NCI-H2107 treated with DMSO at 0.1 percent for 48 hours (cell line): ENCODE measurements at regions not wholly inside any gene's neighbourhood (a gene's known extent, or its start where the extent isn't known, plus 50 kb on each side); places are given as distances from the start of the nearest gene placed in this dataset.
"Not testable (repeated sequence)": the region's sequence is repeated elsewhere in the genome, so short reads cannot be mapped to it uniquely, and the experiment has no call there.

Experiments used
- DNase-seq: peaks from one replicate; lab custom pipeline; 2025; ENCODE audit not compliant: unreplicated experiment; lab: John Stamatoyannopoulos, UW

DNA sequence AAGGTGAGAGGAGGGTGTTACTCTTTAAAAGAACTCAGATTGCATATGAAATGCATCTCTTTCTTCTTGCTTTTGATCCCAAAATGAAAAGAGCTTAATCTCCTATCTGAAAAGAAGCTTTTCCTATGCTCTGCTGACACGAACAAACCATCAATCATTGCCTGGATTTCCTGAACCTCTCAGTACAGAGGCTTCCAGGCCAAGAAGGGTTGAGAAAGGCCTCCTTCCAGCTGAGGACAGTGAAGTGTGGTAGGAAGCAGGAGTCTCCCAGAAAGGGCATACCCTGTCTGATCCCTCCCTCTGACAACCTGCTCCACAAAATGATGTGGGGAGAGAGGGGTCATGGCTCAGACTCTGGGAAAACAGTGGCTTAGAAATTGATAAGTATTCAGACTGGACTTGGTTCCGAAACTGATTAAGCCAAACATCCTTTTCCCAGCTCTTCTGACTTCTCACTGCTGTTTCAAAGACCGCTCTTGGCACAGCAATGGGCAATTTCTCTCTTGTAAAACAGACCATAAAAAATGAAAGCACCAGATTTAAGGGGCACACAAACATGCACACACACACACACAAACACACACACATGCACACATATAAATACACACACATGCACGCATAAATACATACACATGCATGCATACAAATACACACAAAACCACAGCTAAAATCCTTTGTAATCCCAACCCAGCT, 310.3 kb downstream of the SIPA1L2 start:
- DNase-seq: no peak

DNA sequence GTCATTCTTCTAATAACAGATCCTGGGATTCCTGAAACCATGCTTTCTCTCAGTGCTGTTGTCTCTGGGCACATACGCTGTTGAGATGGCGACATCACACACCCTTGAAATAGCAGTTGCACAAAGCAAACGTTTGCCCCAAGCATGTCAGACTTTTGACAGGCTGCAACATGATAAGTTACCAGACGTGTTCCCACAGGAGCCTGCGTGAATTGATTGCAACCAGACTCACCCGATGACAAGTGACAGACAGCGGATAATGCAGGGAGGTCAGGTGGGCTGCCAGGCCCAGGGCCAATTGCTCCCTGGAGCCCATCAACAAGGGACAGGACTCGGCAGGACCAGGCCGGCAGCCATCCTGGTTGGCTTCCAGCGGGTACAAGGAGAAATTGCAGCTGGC, 310.9 kb downstream of the SIPA1L2 start:
- DNase-seq: no peak

- no peak for DNase-seq
Measured at GRCh38 chr1:232318143-232318542, 311.8 kb downstream of the SIPA1L2 start.

DNA sequence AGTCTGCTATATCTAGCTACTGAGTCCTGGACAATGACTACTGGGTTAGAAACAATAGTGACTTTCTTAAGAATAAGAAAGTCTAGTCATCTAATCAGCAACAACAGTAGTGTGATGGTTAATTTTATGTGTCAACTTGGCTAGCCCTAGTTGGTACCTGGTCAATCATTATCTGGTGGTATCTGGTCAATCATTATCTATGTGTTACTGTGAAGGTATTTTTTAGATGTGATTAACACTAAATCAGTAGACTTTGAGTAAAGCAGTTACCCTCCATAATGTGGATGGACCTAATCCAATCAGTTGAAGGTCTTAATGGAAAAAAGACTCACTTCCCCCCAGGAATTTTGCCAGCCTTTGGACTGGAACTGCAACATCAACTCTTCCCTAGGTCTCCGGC, 312.6 kb downstream of the SIPA1L2 start:
- DNase-seq: no peak

DNA sequence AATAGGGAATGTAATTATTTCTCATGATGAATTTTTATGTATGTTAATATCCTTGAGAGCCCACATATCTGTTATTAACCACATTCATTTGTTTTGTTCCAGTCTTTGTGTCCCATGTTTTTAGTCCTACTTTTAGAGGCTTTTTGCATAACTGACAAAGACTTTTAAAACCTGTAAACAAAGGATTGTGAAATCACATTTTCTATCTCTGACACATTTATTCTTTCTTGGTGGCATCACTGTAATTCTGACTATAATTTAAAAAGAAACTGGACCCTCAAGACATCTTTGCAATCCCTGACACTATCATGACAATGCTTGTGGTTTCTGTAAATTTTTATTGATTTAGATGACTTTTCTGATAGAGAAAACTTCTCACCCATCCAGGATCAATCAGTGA, 313.1 kb downstream of the SIPA1L2 start:
- no peak for DNase-seq

DNA sequence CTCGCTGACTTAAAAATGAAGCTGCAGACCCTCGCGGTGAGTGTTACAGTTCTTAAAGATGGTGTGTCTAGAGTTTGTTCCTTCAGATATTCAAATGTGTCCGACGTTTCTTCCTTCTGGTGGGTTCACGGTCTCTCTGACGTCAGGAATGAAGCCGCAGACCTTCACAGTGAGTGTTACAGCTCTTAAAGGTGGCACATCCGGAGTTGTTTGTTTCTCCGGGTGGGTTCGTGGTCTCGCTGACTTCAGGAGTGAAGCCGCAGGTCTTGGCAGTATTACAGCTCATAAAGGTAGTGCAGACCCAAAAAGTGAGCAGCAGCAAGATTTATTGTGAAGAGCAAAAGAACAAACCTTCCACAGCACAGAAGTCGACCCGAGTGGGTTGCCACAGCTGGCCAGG, 316.1 kb downstream of the SIPA1L2 start:
- DNase-seq: not testable (repeated sequence)

DNA sequence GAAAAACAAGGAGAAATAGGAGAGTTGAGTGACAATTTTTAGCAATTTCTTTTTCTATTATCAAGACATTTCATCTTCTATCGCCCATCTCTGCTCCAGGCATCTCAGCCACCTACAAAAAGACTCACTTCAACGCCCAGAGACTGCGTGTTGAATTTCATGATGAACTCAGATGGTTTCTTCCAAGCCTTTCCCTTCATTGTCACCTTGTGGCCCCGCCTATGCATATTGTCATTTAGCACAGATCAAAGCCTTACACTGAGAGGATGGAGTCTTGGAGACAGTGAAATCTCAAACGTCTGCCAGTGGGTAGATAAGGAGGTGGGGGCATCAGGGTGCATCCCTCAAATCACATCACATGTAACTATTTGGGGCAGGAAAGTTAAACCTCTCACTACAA, 319.4 kb downstream of the SIPA1L2 start:
- DNase-seq: no peak

GRCh38 chr1:232308616-232309015, 321.3 kb downstream of the SIPA1L2 start:
- no peak for DNase-seq

DNA sequence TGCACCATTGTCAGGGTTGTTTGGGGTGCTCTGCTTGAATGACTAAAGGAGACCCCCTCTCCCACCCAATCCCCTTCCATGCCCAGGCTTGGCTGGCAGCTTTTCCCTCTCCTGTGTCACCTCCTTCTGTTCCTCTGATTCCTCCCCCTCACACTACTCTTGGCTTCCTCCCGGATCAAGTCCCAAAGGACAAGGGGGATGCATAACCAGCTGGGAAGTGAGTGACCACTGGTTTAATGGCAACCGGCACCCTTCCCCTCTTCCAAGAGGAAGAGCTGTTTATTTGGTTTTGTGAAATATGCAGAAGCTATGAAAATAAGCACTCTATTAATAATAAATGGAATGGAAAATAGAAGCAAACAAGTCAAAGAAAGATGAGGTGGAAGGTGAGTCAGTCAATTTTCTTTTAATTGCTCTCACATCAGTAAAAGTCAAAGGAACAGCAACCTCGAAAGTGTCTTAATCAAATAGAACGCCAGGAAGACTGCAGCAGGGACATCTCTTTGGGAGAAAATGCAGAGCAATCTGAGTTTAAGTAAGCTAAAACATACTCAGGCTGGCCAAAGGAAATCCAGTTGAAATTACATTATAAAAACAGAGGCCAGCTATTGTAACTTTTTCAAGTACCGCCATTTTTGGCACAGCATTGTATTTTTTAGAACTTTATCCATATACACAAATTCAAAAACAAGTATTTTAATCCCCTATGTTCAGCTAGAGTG, 322.5 kb downstream of the SIPA1L2 start:
- DNase-seq: no peak

GRCh38 chr1:232306269-232306961, 323.5 kb downstream of the SIPA1L2 start:
- DNase-seq: no peak

DNA sequence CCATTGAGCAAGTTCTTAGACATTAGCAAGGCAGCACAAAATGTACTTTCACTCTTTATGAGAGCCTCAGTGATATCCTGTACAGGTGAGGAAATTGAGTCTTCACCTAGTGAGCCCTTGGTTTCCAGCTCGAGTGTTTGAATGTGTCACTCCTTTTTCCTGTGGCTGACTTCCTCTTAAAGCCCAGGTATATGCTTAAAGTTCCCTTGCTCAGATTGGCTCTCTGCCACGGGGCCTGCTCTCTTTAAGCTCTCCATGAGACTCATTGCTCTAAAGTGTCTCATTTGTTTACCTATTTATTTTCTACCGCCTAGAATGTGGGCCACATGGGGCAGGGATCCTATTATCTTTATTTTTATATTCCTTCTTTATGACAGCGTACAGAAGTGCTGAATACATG, 324.9 kb downstream of the SIPA1L2 start:
- peak; percentile 76 for DNase-seq

GRCh38 chr1:232303222-232303620, 326.7 kb downstream of the SIPA1L2 start:
- DNase-seq: no peak

DNA sequence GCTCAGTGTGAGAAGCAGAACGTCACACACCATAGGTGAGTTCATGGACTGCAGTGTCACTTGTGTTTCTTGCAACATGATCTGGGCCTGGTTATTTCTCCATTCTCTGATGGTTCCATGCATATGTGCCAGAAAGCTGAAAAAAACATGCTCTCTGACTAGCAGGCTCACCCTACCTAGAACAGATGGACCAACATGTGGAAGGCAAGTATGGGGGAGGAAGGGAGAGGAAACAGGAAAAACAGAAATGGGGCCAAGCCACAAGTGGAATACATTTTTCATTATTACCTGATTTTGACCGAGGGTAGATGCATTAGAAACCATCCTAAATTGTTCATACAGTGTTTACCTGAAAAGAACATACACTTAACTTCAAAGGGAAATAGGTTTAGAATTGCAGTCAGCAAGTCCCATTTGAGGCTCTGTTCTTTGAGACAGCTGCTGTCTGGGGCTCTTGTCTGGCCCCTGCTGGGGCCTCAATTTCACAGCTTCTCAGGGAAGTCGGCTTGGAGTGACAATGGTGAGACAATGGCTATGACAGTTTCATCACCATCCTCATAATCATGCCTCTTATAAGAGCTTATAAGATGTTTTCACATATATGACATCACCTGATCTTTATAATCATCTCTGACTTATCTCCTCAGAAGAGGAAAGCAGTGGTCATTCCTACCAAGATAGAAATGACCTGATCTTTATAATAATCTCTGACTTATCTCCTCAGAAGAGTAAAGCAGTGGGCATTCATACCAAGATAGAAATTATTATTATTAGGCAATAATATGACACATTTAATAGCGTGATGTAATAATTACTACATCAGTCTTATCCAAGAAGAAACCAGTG, 327.3 kb downstream of the SIPA1L2 start:
- DNase-seq: peak; percentile 97

DNA sequence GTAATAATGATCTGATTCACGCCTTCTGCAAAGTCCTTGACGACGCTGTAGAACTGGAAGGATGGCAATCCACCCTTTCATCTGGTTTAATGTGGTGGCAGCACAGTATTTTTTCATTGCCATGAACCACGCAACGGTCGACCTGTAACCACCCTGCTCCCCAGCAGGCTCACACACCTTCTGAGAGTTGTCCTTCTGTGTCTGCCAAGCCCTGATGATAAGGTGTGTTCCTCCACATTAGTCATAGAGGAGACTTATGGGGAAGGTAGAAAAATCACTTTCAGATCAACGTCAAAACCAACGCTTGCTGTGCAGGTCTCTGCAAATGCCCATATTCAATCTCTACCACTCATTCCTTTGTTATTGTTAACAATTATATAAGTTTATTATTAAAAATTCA, 328.7 kb downstream of the SIPA1L2 start:
- DNase-seq: no peak

GRCh38 chr1:232300466-232300865, 329.5 kb downstream of the SIPA1L2 start:
- peak; percentile 38 for DNase-seq

- DNase-seq: no peak
Measured at GRCh38 chr1:232296461-232296860, 333.5 kb downstream of the SIPA1L2 start.

DNA sequence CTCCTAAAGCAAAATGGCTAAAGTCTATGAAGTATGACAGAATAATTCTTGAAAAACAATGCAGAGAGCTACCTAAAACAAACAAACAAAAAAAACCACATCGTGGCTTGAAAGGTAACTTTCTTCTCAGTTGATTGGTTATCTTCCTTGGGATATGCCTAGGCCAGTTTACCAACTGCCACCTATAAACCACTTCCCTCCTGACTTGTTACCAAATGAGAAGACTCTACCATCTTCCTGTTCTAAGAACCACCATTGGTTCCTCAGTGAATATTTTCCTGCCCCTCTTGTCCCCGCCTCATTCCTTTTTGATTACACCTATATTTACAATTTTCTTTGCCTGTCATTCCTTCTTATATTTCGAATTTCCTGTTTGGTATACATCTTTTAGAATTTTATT, 336.6 kb downstream of the SIPA1L2 start:
- DNase-seq: no peak

DNA sequence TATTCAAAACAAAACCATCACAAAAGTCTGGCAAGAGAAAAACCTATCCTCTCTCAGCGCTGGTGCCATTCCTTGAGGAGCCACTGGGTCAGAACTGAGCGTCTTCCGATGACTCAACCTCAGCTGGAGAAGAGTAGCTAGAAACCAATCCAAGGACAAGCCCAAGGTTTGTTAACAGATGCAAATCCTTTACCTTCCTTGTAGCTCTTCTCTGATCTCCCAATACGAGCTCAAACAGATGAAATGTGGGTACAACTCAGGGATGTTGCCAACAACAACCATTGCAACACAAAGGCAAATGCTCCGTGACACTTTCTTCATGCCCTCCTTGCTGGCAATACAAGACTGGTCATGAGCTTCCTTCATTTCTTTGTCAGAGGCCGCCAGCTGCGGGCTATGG, 337.1 kb downstream of the SIPA1L2 start:
- peak; percentile 99 for DNase-seq

GRCh38 chr1:232292239-232292638, 337.7 kb downstream of the SIPA1L2 start:
- no peak for DNase-seq

DNA sequence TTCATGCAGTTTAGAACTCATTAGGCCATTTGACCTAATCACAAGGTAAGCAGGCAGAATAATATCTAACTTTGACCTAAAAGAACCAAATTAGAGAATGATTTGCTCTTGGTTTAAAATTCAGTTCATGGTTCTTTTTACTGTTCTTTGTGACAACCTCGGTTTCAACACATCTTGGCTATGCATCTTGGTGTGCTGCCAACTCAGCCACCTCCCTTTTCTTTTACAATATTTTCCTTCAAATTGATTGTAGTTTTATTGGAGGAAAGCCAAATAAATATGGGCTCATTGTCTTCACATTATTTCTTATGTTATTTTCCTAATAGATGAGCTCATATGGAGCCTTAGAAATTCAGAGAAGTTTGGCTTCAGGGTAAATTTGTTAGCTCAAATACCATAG, 338.3 kb downstream of the SIPA1L2 start:
- no peak for DNase-seq

GRCh38 chr1:232291261-232291660, 338.7 kb downstream of the SIPA1L2 start:
- DNase-seq: no peak
